Esophagus squamous epithelium (tissue), 4 donors: ENCODE measurements at regions not wholly inside any gene's neighbourhood (a gene's known extent, or its start where the extent isn't known, plus 50 kb on each side); places are given as distances from the start of the nearest gene placed in this dataset.

Source experiments
- CTCF ChIP-seq, 6 experiments: fragments of 450-650 bp in 4 of 6; fragments of 200-600 bp in 2 of 6; sonication (generic) in 2 of 6; IDR thresholded peaks; one replicate each; pipeline ENCODE4 v1.5.1; 2016 to 2019; ENCODE audit warnings: antibody characterized with exemption in 6 of 6, mild to moderate bottlenecking in 4 of 6, moderate library complexity in 4 of 6
- POLR2A ChIP-seq, 4 donors: fragments of 450-650 bp; IDR thresholded peaks; one replicate each; pipeline ENCODE4 v1.6.1; 2017; ENCODE audit warnings: antibody characterized with exemption in 4 of 4, mild to moderate bottlenecking in 4 of 4, moderate library complexity in 3 of 4

- TF ChIP-seq CTCF (IDR thresholded peaks at IDR 0.05) (no peak), POLR2A (IDR thresholded peaks at IDR 0.05) (no peak)
Observed at GRCh38 chr9:24708814-24709213, 163.1 kb upstream of the IZUMO3 start.
